ENCODE measurements at regions not wholly inside any gene's neighbourhood (a gene's known extent, or its start where the extent isn't known, plus 50 kb on each side); places are given as distances from the start of the nearest gene placed in this dataset.
"Not testable (repeated sequence)": the region's sequence is repeated elsewhere in the genome, so short reads cannot be mapped to it uniquely, and the experiment has no call there.

DNA sequence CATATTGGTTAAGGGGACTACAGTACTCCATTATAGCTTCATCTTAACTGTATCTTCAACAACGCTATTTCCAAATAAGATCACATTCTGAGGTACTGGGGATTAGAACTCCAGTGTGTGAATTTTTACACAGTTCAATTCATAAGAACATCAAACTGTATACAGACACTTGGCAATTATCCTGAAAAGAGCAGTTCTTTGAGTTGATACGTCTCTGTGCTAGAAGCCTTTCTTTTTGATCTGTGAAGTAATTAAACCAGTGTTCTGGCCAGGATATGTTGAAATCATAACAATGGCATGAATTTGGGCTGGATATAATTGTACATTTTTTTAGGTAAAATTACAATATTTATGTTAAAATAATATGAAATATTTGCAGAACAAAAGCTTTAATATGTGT is 93.5 kb upstream of the ITPRID2 start:
- DNase-seq, result no peak

- DNase-seq, result not testable (repeated sequence)
Observed at GRCh38 chr2:181802300-181802699, 89.2 kb upstream of the ITPRID2 start.

DNA sequence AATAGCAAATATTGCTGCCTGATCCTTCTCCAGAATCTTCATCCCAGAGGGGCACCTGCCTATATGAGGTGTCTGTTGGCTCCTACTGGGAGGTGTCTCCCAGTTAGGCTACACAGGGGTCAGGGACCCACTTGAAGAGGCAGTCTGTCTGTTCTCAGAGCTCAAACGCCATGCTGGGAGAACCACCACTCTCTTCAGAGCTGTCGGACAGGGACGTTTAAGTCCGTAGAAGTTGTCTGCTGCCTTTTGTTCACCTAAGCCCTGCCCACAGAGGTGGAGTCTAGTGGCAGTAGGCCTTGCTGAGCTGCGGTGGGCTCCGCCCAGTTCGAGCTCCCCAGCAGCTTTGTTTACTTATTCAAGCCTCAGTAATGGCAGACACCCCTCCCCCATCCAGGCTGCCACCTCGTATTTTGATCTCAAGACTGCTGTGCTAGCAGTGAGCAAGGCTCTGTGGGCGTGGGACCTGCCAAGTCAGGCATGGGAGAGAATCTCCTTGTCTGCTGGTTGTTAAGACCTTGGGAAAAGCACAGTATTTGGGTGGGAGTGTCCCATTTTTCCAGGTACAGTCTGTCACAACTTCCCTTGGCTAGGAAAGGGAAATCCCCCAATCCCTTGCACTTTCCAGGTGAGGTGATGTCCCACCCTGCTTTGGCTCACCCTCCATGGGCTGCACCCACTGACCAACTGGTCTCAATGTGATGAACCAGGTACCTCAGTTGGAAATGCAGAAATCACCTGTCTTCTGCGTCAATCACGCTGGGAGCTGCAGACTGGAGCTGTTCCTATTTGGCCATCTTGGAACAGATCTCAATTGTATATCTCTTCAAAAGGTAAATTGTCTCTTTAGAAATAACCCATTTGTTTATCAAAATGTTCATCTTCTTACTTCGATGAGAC is 87.4 kb upstream of the ITPRID2 start:
- DNase-seq, result not testable (repeated sequence)

GRCh38 chr2:181805228-181806038 is 86.1 kb upstream of the ITPRID2 start:
- DNase-seq, result no peak

DNA sequence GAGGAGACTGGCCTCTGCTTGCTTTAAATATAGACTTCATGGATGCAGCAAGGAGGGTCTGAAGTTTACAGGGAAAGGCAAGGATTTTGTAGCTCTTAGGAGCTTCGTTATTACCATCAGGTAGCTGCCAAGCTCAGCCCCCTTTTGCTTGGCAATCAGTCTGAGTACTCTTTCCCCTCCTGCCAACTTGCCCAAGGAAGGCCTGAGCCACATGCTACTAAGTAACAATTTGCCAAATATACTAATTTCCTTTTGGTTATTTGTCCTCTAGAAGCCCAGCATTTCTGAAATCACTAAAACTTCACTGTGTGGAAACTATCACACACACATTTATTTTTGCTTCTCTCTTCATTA is 85.5 kb upstream of the ITPRID2 start:
- no peak for DNase-seq

DNA sequence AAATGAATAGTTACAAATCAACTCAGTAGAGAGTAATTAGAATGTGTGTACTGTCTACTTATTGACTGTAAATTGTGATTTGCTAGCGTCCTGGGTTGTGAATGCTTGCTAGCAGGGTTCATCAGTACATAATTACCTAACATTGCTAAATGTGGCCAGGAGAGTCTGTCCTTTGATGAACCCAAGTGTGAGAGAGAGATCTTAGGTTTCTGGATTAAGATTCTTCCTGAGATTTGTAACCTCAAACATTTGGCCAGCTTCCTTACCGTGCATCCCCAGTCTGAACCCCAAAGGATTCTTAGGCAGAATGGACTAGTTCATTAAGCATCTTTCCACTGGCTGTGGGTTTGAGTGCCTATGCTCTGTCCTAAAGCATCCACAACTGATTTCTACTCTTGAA is 84.0 kb upstream of the ITPRID2 start:
- no peak for DNase-seq

DNA sequence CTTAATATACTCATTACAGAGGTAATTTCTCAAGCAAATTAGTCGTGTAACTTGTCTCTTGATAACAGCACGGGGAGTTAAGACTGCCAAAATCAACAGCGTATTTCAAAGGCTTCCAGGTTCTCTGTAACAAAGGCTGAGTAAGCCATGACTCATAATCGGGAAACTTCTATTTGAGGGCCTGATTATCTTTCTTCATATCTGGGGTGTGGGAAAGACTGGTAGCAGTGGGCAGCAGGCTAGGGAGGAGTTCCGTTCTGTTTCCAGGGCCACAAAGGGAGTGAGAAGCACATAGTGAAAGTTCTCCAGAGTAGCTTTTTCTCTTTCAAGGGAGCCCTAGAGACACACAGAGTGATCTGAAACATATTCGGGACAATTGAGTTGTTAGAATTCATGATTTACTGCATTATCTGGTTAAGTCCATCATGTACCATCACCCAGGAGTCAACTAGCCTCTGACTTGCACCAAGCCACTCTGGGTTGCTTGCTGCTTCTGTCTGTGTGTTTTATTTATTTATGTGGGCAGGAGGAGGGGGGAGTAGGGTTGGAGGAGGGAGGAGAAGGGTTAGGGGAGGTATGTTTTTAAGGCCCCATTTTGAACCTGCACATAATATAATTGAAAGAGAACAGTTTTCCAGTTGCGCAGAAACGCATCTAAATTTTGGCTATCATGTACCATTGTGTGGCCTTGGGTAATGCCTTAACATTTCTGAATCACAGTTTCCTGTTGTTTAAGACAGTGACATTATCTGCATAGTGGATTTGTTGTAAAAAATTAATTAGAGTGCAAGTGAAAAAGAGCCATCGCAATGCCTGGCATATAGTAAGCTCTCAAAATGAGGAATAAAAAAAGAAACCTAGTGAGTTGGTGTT is 80.5 kb upstream of the ITPRID2 start:
- DNase-seq, result no peak

GRCh38 chr2:181812106-181812743 is 79.3 kb upstream of the ITPRID2 start:
- DNase-seq, result no peak

GRCh38 chr2:181814057-181814491 is 77.5 kb upstream of the ITPRID2 start:
- no peak for DNase-seq

DNA sequence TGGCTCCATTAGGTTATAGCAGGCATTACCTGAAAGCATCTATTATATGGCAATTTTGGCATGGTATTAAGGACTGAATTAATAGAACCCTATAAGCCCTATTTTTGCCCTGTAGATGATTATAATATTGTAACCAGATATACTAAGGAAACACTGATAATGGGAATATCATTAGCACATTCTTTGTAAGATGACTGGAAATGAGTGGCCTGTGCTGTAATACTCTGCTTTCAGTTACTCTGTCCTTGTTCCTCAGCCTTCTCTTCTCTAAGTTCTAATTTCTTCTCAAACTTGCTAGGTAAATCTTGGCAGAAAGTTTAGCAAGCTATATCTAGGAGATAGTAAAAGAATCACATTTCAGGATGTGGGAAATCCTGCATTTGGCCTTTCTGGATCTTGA is 74.0 kb upstream of the ITPRID2 start:
- no peak for DNase-seq

GRCh38 chr2:181818058-181818680 is 73.4 kb upstream of the ITPRID2 start:
- no peak for DNase-seq

DNA sequence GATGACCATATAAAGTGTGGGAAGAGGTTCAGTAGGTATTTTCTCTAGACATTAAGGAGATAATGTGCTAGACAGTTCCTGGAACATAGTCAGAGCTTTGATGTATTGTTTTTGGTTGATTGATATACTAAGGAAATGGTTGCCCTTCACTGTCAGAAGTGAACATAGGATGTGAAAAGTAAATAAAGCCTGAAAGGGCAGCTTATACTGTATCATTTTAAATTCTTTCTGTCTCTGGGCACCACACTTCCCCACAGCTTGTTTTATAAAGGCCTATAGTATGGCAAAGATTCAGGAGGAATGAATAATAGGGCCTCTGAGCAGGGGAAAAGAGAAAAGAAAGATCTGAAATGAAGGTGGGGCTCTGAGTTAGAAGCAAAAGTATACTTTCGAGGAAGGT is 72.7 kb upstream of the ITPRID2 start:
- no peak for DNase-seq

GRCh38 chr2:181821049-181821448 is 70.5 kb upstream of the ITPRID2 start:
- no peak for DNase-seq

DNA sequence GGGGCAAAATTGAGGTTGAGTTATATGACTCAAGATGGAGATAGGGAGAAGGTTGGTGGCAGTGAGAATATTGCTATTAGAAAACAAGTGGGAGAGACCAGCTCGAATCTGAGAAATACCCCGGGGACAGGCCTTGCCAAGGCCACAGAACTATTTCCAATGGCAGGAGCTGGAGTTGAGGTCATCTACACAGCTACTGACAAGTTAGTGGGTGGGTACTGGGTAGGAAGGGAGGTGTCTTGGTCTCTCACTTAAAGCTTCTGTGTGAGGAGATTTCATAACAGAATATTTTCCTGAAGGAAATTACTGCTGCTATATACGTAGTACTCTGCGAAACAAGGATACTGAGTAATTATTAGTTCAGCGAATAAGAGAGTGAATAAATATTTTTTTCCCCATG is 69.4 kb upstream of the ITPRID2 start:
- DNase-seq, result no peak

DNA sequence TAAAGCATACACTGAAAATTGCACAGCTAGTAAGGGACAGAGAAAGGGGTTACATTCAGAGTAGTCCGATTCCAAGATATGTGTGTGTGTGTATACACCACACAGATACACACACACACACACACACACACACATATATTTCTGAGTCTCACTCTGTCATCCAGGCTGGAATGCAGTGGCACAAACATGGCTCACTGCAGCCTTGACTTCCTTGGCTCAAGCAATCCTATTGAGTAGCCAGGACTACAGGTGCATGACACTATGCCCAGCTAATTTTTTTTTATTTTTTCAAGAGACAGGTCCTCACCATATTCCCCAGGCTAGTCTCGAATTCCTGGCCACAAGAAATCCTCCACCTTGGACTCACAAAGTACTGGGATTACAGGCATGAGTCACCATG is 68.1 kb upstream of the ITPRID2 start:
- no peak for DNase-seq

GRCh38 chr2:181828122-181828705 is 63.3 kb upstream of the ITPRID2 start:
- no peak for DNase-seq

- no peak for DNase-seq
Observed at GRCh38 chr2:181829230-181829629, 62.3 kb upstream of the ITPRID2 start.

DNA sequence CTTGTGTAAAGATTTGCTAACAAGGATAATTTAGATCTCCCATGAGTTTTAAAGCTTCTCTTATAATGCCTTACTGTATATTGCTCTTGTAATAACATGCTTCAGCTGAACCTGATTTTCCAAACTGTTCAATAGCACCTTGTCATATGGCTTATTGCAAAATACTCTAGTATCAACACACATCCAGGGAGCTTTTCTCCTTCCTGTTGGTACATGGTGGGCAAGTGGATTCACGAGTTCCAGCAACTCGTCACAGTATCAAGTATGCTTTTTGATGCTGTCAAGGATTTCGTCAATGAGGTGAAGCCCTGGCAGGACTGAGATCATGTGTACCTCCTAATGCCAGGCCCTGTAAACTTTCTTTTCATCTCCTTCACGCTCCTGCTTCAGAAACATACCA is 59.5 kb upstream of the ITPRID2 start:
- DNase-seq, result no peak

DNA sequence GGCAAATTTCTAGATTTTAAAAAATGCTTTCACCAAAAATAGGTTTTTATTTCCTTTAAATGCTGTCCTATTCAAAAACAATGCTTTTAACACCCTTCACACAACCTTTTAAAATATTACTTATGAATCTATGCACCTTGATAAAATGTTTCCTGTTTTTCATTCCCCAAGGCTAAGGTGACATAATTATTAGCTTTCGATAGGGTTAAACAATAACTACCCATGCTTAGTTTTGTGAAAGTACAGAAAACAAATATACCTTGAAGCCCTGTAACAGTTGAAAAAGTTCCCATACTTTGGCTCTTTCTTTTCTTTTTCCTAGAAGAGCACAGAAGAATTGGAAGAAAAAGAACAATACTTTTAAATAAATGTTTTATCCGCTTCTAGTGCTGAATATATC is 54.9 kb upstream of the ITPRID2 start:
- DNase-seq, result no peak

DNA sequence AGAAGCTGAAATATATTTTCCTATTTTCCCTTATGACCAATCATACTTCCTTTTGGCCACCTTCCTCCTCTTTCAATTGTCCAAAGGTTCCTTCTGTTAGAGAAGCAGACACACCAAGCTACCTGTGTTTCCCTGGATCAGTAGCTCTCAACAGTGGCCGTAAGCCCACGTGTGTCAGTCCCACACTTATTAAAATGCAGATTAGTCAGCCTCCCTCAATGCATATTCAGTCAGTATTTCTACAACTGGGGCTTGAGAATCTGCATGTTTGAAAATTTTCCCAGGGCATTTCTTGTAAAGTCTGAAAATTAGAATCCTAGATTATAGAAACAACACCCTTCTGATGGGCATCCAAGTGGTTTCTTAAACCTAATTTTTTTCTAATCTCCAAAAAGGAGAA is 54.0 kb upstream of the ITPRID2 start:
- DNase-seq, result no peak

DNA sequence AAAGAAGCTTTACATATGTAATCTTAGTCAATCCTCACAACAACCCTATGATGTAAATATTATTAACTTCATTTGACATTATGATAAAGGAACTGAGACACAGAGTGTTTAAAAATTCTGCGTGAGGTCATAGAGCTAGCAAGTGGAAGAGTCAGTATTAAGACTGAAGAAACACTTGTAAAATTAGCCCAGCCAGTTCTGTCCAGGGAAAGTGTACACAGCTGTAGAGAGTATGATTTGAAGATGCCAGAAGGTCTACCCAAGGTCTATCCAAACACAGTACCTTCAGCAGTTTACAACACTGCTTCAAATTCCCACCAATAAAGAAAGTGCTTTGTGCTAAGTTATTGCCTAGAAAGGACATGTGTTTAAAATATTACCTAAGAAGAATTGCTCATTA is 51.7 kb upstream of the ITPRID2 start:
- DNase-seq, result no peak

- no peak for DNase-seq
Observed at GRCh38 chr2:181841079-181841478, 50.5 kb upstream of the ITPRID2 start.

Data from CD4-positive, alpha-beta T cell treated with Interleukin-17A for 4 hours (primary cell).